ENCODE measurements at regions not wholly inside any gene's neighbourhood (a gene's known extent, or its start where the extent isn't known, plus 50 kb on each side); places are given as distances from the start of the nearest gene placed in this dataset.
"Not testable (repeated sequence)": the region's sequence is repeated elsewhere in the genome, so short reads cannot be mapped to it uniquely, and the experiment has no call there.

DNA sequence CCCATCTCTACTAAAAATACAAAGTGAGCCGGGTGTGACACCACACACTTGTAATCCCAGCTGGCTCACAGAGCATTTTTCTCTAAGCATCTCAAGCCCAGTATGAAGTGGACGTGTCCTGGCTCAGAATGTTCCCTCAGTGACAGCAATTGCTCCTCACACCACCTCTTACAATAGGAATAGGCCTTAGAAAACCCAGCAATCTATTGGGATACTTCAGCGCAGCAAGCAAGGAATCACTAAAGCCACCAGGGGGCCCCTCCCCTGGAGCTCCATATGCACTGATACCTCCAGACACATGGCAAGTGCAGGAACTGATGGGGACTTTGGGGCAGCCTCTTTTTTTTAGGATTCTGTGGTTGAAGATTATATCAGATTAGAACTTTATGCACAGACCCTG is 82.5 kb upstream of the GOLGA6L6 start:
- not testable (repeated sequence) for DNase-seq (ENCODE audit: low spot score)

DNA sequence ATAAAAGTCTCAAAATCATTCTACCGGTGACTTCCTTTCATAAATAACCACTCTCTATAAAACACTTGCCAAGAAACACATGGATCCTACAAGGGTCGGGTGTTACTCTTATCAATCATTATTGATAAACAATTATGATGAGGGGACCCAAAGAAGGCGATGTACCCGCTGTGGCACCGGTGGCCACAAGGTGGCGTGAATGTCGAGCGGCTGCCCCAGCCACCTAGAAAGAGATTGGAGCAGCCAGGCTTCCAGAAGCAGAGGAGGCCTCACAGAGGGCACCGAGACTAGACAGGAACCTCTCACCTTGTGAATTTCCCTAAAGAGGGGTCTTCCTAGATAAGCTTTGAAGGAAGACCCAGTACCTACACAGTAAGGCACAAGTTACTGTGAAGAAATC is 80.5 kb upstream of the GOLGA6L6 start:
- DNase-seq (ENCODE audit: low spot score): not testable (repeated sequence)

DNA sequence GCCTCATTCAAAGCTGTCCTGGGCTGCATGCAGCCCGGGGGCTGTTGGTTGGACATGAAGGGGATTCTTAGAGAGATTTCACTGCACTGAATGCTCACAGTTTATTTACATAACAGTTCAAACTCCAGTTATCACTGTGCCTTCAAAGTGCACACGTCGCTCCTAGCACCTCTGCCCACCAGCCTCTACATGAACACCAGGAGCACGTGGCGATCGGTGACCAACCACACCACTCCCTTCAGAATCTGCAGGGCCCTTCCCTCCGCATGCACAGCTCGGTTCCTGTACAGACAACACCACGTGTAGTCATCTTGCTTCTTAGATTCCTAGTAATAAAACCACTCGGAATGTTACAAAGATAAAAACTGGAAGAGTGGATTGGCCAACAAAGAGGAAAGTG is 72.9 kb upstream of the GOLGA6L6 start:
- DNase-seq (ENCODE audit: low spot score): not testable (repeated sequence)

DNA sequence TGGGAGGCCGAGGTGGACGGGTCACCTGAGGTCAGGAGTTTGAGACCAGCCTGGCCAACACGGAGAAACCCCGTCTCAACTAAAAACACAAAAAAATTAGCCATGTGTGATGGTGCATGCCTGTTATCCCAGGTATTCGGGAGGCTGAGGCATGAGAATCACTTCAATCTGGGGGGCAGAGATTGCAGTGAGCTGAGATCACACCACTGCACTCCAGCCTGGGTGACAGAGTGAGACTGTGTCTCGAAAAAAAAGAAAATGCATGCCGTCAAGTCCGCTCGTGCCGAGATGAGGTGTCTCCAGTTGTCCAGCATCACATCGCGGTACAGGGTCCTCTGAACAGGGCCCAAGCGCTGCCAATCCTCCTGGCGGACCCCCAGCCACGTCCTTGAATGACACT is 71.2 kb upstream of the GOLGA6L6 start:
- not testable (repeated sequence) for DNase-seq (ENCODE audit: low spot score)

DNA sequence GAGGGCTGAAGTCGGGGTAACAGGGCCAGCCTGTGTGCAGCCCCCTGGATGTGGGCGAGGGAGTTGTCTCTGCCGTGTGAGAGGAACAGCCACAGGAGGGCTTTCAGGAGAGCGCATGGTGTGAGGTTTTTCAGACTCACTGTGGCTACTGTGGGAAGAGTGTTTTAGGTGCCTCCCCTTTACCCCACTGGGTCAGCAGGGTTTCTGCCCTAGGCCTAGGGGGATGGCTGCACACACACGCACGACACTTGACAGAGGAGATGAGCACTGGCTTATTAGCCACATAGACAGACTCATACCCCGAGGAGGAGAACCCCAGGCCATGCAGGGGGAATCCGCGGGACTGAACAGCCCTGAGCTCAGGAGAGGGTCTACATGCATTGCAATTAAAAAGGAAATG is 70.8 kb upstream of the GOLGA6L6 start:
- not testable (repeated sequence) for DNase-seq (ENCODE audit: low spot score)

DNA sequence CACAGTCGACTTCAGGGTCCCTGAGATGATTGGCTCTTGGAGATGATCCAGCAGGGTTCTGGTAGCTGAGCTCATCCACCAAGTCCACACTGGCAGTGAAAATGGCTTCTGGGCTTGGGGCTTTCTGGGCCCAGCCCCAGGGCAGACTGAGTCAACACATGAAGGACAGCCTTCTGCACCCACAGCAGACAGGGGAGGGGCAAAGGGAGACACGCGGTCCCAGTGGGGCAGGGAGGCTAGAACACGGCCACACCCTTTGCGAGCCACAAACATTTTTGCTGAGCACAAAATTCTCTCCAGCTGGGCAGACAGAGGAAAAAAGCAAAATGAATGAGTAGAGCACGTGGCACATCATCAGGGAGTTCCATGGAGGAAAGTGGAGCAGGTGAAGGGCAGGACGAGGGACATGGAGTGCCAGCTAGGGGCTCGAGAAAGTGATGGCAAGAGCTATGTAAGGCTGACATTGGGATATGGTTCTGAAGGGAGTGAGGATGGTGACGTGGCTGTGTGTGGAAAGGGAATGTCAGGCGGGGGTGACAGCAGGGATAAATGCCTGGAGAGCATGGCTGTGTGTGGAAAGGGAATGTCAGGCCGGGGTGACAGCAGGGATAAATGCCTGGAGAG is 70.2 kb upstream of the GOLGA6L6 start:
- not testable (repeated sequence) for DNase-seq (ENCODE audit: low spot score)

DNA sequence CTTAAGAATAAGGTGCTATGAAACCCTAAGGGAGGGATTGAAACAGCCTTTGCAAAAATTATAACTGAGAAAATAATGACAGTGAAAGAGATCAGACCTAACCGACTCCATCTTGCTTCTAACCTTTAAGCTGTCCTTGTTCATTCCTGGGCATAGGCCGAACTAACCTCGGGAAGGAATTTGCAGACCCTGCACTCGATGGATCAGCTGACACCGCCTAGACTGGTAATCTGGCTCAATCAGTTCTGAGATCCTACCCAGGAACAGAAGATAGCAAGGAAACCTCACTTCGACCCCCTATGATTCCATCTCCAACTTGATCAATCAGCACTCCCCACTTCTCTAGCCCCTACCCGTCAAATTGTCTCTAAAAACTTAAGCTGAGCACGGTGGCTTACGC is 66.6 kb upstream of the GOLGA6L6 start:
- DNase-seq (ENCODE audit: low spot score): not testable (repeated sequence)

DNA sequence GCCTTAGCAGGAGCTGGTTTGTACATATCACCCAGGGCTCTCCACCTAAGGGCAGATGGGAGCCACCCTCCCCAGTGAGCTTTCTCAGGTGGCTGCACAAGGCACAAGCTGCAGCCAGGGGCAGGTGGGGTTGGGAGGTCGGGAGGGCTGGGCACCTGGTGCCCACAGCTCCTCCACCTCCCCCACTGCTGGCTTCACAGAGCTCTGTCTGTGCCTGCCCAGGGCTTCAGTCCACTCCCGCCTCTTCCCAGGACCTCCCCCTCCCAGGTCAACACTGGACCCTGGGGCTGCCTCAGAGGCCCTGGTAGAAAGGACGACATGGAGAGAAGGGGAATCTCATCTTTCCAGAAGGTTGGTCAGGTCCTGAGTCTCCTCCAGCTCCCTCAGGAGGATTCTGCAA is 55.6 kb upstream of the GOLGA6L6 start:
- not testable (repeated sequence) for DNase-seq (ENCODE audit: low spot score)

DNA sequence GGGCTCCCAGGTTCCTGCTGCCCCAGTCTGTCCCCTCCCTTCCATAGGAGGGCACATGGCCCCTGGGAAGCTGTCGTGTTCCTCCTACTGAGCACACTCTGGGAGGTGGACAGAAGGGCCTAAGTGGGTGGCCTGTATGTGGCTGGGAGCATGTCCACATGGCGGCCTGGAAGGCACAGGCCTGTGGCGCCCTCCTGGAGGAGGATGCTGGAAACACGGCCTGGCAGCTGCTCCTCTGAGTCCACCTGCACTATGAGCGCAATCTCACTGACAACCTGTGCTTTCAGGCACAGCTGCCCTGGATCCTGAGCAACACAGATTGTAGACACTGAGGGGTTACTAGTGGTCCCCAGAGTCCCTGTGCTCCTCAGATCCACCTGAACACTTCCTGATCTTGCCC is 52.6 kb upstream of the GOLGA6L6 start:
- not testable (repeated sequence) for DNase-seq (ENCODE audit: low spot score)

DNA sequence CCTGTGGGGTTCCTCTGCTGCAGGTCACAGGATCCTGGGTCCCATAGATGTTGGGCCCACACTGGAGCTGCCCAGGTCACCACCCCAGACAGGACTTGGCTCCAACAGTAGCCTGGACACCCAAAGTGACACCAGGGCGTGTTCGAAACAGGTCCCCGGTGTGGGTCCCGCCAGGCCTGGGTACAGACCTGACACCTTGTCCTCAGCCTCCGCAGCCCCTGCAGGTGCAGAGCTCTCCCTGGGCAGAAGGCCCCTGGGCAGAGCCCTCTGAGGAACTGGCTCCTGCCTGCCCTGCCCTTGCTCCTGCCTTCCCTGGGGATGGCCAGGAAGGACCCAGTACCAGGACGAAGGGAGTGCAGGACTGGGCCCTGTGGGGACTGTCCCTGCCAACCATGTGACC is 50.3 kb upstream of the GOLGA6L6 start:
- not testable (repeated sequence) for DNase-seq (ENCODE audit: low spot score)
